GM12878 (cell line): ENCODE measurements at regions not wholly inside any gene's neighbourhood (a gene's known extent, or its start where the extent isn't known, plus 50 kb on each side); places are given as distances from the start of the nearest gene placed in this dataset.

Experiments used
- ATAC-seq: fragments of 200-7000 bp; cut with Tn5 transposase; 3 replicates; pipeline ENCODE4 v1.9.1; 2020; ENCODE audit warnings: mild to moderate bottlenecking, moderate library complexity
- BruUV-seq: library from RNA; stranded (reverse); fragments of 400-500 nt; replicated peaks from 2 replicates; lab custom pipeline; 2021; lab: Mats Ljungman, UMichigan
- CTCF ChIA-PET: fragments of 300-600 bp; sonication (Branson Sonifier 250); formaldehyde crosslinking; extraction: SDS; loops from one replicate; lab custom pipeline; 2021; ENCODE audit warnings: inconsistent platforms; lab: Yijun Ruan, JAX
- POLR2A ChIA-PET: fragments of 350-600 bp; formaldehyde crosslinking; extraction: SDS; loops from one replicate; lab custom pipeline; 2021; ENCODE audit warnings: inconsistent platforms; lab: Charles Lee
- RAD21 ChIA-PET: fragments of 300-600 bp; sonication (Branson Sonifier 250); formaldehyde crosslinking; loops from one replicate; lab custom pipeline; 2023; ENCODE audit warnings: antibody characterized with exemption; ENCODE audit not compliant: unreplicated experiment; lab: Charles Lee
- SMC1A ChIA-PET: fragments of 300-600 bp; sonication (Branson Sonifier 250); formaldehyde crosslinking; loops from one replicate; lab custom pipeline; 2023; ENCODE audit not compliant: unreplicated experiment, uncharacterized antibody; lab: Charles Lee
- DNase-seq: peaks from one replicate; pipeline ENCODE4 v3.0.0-alpha.2; 2011; ENCODE audit warnings: low read depth, low spot score
- FAIRE-seq: peaks from 3 replicates; lab custom pipeline; 2011; peaks lifted over from hg19 to GRCh38; lab: Jason Lieb, UNC
- H2AFZ ChIP-seq: 2 replicates; pipeline ENCODE4 v1.6.0; 2011; ENCODE audit warnings: low read depth, low read length, control low read depth; ENCODE audit not compliant: control insufficient read depth
- H3K27ac ChIP-seq: 2 replicates; pipeline ENCODE4 v1.5.1; 2011; ENCODE audit warnings: control low read depth; ENCODE audit not compliant: control insufficient read depth, insufficient read depth
- H3K27me3 ChIP-seq, 2 experiments: replicated peaks in 1 of 2; 2 replicates each; pipeline versions ENCODE4 v1.6.0 to v1.6.1; 2011; ENCODE audit warnings: low read length in 1 of 2; ENCODE audit not compliant: control insufficient read depth in 2 of 2, insufficient read depth in 2 of 2
- H3K36me3 ChIP-seq, 2 experiments: 2 replicates each; pipeline ENCODE4 v1.5.1; 2011; ENCODE audit warnings: low read length in 1 of 2; ENCODE audit not compliant: control insufficient read depth in 2 of 2, insufficient read depth in 2 of 2
- H3K4me1 ChIP-seq: 2 replicates; pipeline ENCODE4 v1.6.1; 2011; ENCODE audit warnings: mild to moderate bottlenecking, low read length, moderate library complexity, mixed read lengths; ENCODE audit not compliant: control insufficient read depth, insufficient read depth
- H3K4me2 ChIP-seq: 2 replicates; pipeline ENCODE4 v1.6.0; 2011; ENCODE audit warnings: control low read depth; ENCODE audit not compliant: control insufficient read depth, insufficient read depth
- H3K4me3 ChIP-seq: fragments of 200-600 bp; sonication (generic); 2 replicates; pipeline ENCODE4 v1.5.1; 2016
- H3K79me2 ChIP-seq: 2 replicates; pipeline ENCODE4 v1.6.0; 2011; ENCODE audit warnings: low read length; ENCODE audit not compliant: control insufficient read depth, insufficient read depth
- H3K9ac ChIP-seq: 2 replicates; pipeline ENCODE4 v1.8.0; 2011; ENCODE audit warnings: low read length, control low read depth, mixed read lengths; ENCODE audit not compliant: control insufficient read depth, insufficient read depth
- H3K9me3 ChIP-seq: replicated peaks from 3 replicates; pipeline ENCODE4 v1.5.1; 2011; ENCODE audit warnings: mild to moderate bottlenecking, low read length; ENCODE audit not compliant: control insufficient read depth, insufficient read depth
- H4K20me1 ChIP-seq: 2 replicates; pipeline ENCODE4 v1.6.0; 2011; ENCODE audit not compliant: control insufficient read depth, insufficient read depth
- ATF7 ChIP-seq: fragments of 450-650 bp; IDR thresholded peaks from 2 replicates; pipeline ENCODE4 v1.6.1; 2016; ENCODE audit warnings: low read depth, mild to moderate bottlenecking
- BHLHE40 ChIP-seq, 2 experiments: fragments of 450-650 bp in 1 of 2; IDR thresholded peaks; 2 replicates each; pipeline ENCODE4 v1.6.1; 2011 to 2017; ENCODE audit warnings: low read depth in 2 of 2, borderline replicate concordance in 1 of 2, improper control_type of control experiment in 1 of 2, low read length in 1 of 2, mild to moderate bottlenecking in 1 of 2
- CBX3 ChIP-seq: fragments of 200-600 bp; sonication (generic); IDR thresholded peaks from 2 replicates; pipeline ENCODE4 v1.6.1; 2016; ENCODE audit warnings: low read depth, borderline replicate concordance
- CHD4 ChIP-seq: fragments of 200-600 bp; sonication (generic); IDR thresholded peaks from 2 replicates; pipeline ENCODE4 v1.6.1; 2016; ENCODE audit warnings: mild to moderate bottlenecking
- NFYA ChIP-seq: IDR thresholded peaks from 2 replicates; pipeline ENCODE4 v1.6.1; 2011; ENCODE audit warnings: low read depth, mild to moderate bottlenecking, low read length, improper control_type of control experiment, borderline replicate concordance
- NRF1 ChIP-seq: conservative IDR thresholded peaks from 2 replicates; pipeline ENCODE4 v1.6.1; 2011; ENCODE audit warnings: mild to moderate bottlenecking, low read depth, low read length, improper control_type of control experiment
- PAX8 ChIP-seq: fragments of 450-650 bp; IDR thresholded peaks from 2 replicates; pipeline ENCODE4 v1.6.1; 2017; ENCODE audit warnings: mild to moderate bottlenecking, moderate library complexity
- POLR2A ChIP-seq: IDR thresholded peaks from 2 replicates; pipeline ENCODE4 v1.6.1; 2011; ENCODE audit warnings: low read depth, mild to moderate bottlenecking, low read length
- RB1 ChIP-seq: fragments of 450-650 bp; formaldehyde crosslinking; IDR thresholded peaks from 2 replicates; pipeline ENCODE4 v1.6.1; 2017; ENCODE audit warnings: mild to moderate bottlenecking, borderline replicate concordance
- SIX5 ChIP-seq: IDR thresholded peaks from 2 replicates; pipeline ENCODE4 v1.6.1; 2011; ENCODE audit warnings: mild to moderate bottlenecking, low read depth, low read length, moderate library complexity; ENCODE audit not compliant: severe bottlenecking
- SP1 ChIP-seq: IDR thresholded peaks from one replicate; pipeline ENCODE4 v1.6.1; 2011; ENCODE audit warnings: low read depth, low read length
- STAT3 ChIP-seq: IDR thresholded peaks from 2 replicates; pipeline ENCODE4 v1.6.1; 2011; ENCODE audit warnings: low read depth, low read length, improper control_type of control experiment
- YBX1 ChIP-seq: fragments of 450-650 bp; IDR thresholded peaks from 2 replicates; pipeline ENCODE4 v1.6.1; 2016; ENCODE audit warnings: antibody characterized with exemption
- ZNF217 ChIP-seq: fragments of 450-650 bp; IDR thresholded peaks from 2 replicates; pipeline ENCODE4 v1.6.1; 2017; ENCODE audit warnings: antibody characterized with exemption, mild to moderate bottlenecking
- ZNF384 ChIP-seq: IDR thresholded peaks from 2 replicates; pipeline ENCODE4 v1.6.1; 2012; ENCODE audit warnings: low read depth, mild to moderate bottlenecking, low read length, improper control_type of control experiment, borderline replicate concordance
- WGBS: methylation state at CpG from one replicate; pipeline ENCODE4 v1.1.6; 2016; ENCODE audit warnings: low lambda C conversion rate; ENCODE audit not compliant: insufficient replicate concordance, insufficient coverage; ENCODE audit errors: missing lambda C conversion rate; 5-methylcytosine and 5-hydroxymethylcytosine counted together
- in situ Hi-C: fragments of 300-500 bp; cut with MboI; formaldehyde crosslinking; loops from 9 replicates; pipeline ENCODE4 v1.14.3; 2018; ENCODE audit warnings: mixed read lengths
- intact Hi-C: fragments of 100-400 bp; cut with micrococcal nuclease; formaldehyde crosslinking; loops from one replicate; pipeline ENCODE4 v1.14.2; 2022; ENCODE audit not compliant: unreplicated experiment
- TF ChIP-seq, protein P1 (sequence below): fragments of 450-650 bp; IDR thresholded peaks from 2 replicates; pipeline ENCODE4 v1.6.1; 2017; ENCODE audit warnings: mild to moderate bottlenecking
- TF ChIP-seq, protein P2 (sequence below): fragments of 450-650 bp; IDR thresholded peaks from 2 replicates; pipeline ENCODE4 v1.6.1; 2017; ENCODE audit warnings: mild to moderate bottlenecking, moderate library complexity

DNA sequence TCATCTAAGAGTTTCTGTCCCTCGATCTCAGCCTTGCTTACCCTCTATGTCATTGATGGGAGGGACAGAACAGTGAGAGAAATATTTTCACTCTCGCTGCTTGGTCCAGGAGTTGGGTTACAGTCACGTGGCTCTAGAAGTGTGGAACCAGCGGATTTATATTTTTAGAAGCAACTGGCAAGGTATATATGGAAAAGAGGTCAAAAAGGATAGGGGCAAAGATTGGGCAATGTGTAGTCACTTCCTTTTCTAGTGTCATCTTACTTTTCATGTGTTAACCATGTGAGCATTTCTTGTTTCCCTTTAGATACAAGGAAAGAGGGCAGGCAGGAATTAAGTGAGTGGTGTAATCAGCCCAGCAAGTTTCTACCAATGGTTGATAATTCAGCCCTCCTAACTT, 111.5 kb upstream of the ZNF366 start:
- H3K27me3 ChIP-seq = 0 out of 4 replicates have a peak, but pooled peaks cover 0 to 4% of the 10 kb centered on the region in 2 experiments
- H2AFZ ChIP-seq = no peak overlapping the region
- RAD21 ChIA-PET = no interaction called here
- CTCF ChIA-PET = no interaction called here
- in situ Hi-C loops = no loop called here
- WGBS = 8% methylated on average over 4 of the region's 4 CpGs
- no peak for TF ChIP-seq ATF7
- no peak for TF ChIP-seq CBX3
- no peak for TF ChIP-seq NRF1
- TF ChIP-seq BHLHE40 (IDR thresholded peaks at IDR 0.05; ENCODE audit: borderline replicate concordance in 1 of 2, low read depth in 2 of 2, low read length in 1 of 2) = no peak
- no peak for TF ChIP-seq SP1
- no peak for TF ChIP-seq CHD4
- TF ChIP-seq PAX8 = no peak
- TF ChIP-seq, protein P1, sequence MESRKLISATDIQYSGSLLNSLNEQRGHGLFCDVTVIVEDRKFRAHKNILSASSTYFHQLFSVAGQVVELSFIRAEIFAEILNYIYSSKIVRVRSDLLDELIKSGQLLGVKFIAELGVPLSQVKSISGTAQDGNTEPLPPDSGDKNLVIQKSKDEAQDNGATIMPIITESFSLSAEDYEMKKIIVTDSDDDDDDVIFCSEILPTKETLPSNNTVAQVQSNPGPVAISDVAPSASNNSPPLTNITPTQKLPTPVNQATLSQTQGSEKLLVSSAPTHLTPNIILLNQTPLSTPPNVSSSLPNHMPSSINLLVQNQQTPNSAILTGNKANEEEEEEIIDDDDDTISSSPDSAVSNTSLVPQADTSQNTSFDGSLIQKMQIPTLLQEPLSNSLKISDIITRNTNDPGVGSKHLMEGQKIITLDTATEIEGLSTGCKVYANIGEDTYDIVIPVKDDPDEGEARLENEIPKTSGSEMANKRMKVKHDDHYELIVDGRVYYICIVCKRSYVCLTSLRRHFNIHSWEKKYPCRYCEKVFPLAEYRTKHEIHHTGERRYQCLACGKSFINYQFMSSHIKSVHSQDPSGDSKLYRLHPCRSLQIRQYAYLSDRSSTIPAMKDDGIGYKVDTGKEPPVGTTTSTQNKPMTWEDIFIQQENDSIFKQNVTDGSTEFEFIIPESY = no peak
- TF ChIP-seq, protein P2, sequence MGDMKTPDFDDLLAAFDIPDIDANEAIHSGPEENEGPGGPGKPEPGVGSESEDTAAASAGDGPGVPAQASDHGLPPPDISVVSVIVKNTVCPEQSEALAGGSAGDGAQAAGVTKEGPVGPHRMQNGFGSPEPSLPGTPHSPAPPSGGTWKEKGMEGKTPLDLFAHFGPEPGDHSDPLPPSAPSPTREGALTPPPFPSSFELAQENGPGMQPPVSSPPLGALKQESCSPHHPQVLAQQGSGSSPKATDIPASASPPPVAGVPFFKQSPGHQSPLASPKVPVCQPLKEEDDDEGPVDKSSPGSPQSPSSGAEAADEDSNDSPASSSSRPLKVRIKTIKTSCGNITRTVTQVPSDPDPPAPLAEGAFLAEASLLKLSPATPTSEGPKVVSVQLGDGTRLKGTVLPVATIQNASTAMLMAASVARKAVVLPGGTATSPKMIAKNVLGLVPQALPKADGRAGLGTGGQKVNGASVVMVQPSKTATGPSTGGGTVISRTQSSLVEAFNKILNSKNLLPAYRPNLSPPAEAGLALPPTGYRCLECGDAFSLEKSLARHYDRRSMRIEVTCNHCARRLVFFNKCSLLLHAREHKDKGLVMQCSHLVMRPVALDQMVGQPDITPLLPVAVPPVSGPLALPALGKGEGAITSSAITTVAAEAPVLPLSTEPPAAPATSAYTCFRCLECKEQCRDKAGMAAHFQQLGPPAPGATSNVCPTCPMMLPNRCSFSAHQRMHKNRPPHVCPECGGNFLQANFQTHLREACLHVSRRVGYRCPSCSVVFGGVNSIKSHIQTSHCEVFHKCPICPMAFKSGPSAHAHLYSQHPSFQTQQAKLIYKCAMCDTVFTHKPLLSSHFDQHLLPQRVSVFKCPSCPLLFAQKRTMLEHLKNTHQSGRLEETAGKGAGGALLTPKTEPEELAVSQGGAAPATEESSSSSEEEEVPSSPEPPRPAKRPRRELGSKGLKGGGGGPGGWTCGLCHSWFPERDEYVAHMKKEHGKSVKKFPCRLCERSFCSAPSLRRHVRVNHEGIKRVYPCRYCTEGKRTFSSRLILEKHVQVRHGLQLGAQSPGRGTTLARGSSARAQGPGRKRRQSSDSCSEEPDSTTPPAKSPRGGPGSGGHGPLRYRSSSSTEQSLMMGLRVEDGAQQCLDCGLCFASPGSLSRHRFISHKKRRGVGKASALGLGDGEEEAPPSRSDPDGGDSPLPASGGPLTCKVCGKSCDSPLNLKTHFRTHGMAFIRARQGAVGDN = no peak
- TF ChIP-seq NFYA = no peak
- TF ChIP-seq ZNF384 = no peak
- no peak for TF ChIP-seq YBX1
- no peak for TF ChIP-seq SIX5
- TF ChIP-seq POLR2A = no peak
- TF ChIP-seq ZNF217 = no peak
- no peak for TF ChIP-seq STAT3
- no peak for TF ChIP-seq RB1
- no peak overlapping the region for H3K4me3 ChIP-seq
- H3K79me2 ChIP-seq = no peaks in the 10 kb centered on the region
- H4K20me1 ChIP-seq = no peaks in the 10 kb centered on the region
- no peak overlapping the region for H3K27ac ChIP-seq
- FAIRE-seq (no peak), ATAC-seq (no peak), DNase-seq (no peak)
- SMC1A ChIA-PET = interaction anchor here (1.2 kb wide), 1 partner anchor 8 kb away, joined by 4 read pairs; no protein-coding TSS in a partner anchor
- H3K4me2 ChIP-seq = no peak overlapping the region
- H3K36me3 ChIP-seq = no peaks in the 10 kb centered on the region
- H3K4me1 ChIP-seq = no peaks in the 10 kb centered on the region
- POLR2A ChIA-PET = no interaction called here
- no peaks in the 10 kb centered on the region for H3K9me3 ChIP-seq
- H3K9ac ChIP-seq = no peak overlapping the region
- BruUV-seq = no TSS peak
- intact Hi-C loops = no loop called here
